Testis (tissue), 2 donors: ENCODE measurements at regions not wholly inside any gene's neighbourhood (a gene's known extent, or its start where the extent isn't known, plus 50 kb on each side); places are given as distances from the start of the nearest gene placed in this dataset.

ENCODE experiments used
- DNase-seq: peaks from one replicate; pipeline ENCODE4 v3.0.0-alpha.2; 2019
- H3K27ac ChIP-seq, 2 donors: fragments of 200-600 bp; sonication (generic); one replicate each; pipeline ENCODE4 v1.5.1; 2019
- H3K27me3 ChIP-seq: fragments of 200-600 bp; sonication (generic); one replicate; pipeline ENCODE4 v1.5.1; 2019
- H3K36me3 ChIP-seq: fragments of 200-600 bp; sonication (generic); one replicate; pipeline ENCODE4 v1.5.1; 2017; ENCODE audit warnings: low read depth; ENCODE audit errors: missing control alignments
- H3K4me1 ChIP-seq: fragments of 200-600 bp; sonication (generic); one replicate; pipeline ENCODE4 v1.5.1; 2019
- H3K4me3 ChIP-seq, 2 donors: fragments of 200-600 bp; sonication (generic); one replicate each; pipeline ENCODE4 v1.5.1; 2017 to 2019
- H3K9me3 ChIP-seq: fragments of 200-600 bp; sonication (generic); one replicate; pipeline ENCODE4 v1.5.1; 2017
- POLR2A ChIP-seq: fragments of 450-650 bp; IDR thresholded peaks from one replicate; pipeline ENCODE4 v1.6.1; 2017; ENCODE audit warnings: antibody characterized with exemption, mild to moderate bottlenecking, moderate library complexity
- WGBS, 2 donors: methylation state at CpG; one replicate each; pipeline ENCODE4 v1.1.5; 2018; 5-methylcytosine and 5-hydroxymethylcytosine counted together
- intact Hi-C: fragments of 100-400 bp; cut with DNase I; formaldehyde crosslinking; loops from one replicate; pipeline ENCODE4 v1.15.1; 2023; ENCODE audit warnings: low total_unique reads
- TF ChIP-seq, protein P1 (sequence below), 3 experiments: fragments of 450-650 bp in 2 of 3; fragments of 200-600 bp in 1 of 3; sonication (generic) in 1 of 3; IDR thresholded peaks; one replicate each; pipeline ENCODE4 v1.5.1; 2016 to 2019; ENCODE audit warnings: antibody characterized with exemption in 3 of 3, mild to moderate bottlenecking in 2 of 3, moderate library complexity in 1 of 3

GRCh38 chr11:11178671-11179638 lies 174.1 kb downstream of the CSNK2A3 start:
- Histone ChIP-seq H3K9me3 (no peaks in the 10 kb centered on the region), H3K4me3 (no peak overlapping the region), H3K36me3 (no peaks in the 10 kb centered on the region), H3K27ac (no peak overlapping the region), H3K4me1 (no peaks in the 10 kb centered on the region), H3K27me3 (no peaks in the 10 kb centered on the region)
- WGBS, 2 donors, result 86 to 90% methylated on average over 2 to 3 of the region's 3 CpGs
- DNase-seq, result peak; percentile 62
- TF ChIP-seq, protein P1, sequence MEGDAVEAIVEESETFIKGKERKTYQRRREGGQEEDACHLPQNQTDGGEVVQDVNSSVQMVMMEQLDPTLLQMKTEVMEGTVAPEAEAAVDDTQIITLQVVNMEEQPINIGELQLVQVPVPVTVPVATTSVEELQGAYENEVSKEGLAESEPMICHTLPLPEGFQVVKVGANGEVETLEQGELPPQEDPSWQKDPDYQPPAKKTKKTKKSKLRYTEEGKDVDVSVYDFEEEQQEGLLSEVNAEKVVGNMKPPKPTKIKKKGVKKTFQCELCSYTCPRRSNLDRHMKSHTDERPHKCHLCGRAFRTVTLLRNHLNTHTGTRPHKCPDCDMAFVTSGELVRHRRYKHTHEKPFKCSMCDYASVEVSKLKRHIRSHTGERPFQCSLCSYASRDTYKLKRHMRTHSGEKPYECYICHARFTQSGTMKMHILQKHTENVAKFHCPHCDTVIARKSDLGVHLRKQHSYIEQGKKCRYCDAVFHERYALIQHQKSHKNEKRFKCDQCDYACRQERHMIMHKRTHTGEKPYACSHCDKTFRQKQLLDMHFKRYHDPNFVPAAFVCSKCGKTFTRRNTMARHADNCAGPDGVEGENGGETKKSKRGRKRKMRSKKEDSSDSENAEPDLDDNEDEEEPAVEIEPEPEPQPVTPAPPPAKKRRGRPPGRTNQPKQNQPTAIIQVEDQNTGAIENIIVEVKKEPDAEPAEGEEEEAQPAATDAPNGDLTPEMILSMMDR (IDR thresholded peaks at IDR 0.05), result no peak
- TF ChIP-seq POLR2A, result no peak
- intact Hi-C loops, result no loop called here

DNA sequence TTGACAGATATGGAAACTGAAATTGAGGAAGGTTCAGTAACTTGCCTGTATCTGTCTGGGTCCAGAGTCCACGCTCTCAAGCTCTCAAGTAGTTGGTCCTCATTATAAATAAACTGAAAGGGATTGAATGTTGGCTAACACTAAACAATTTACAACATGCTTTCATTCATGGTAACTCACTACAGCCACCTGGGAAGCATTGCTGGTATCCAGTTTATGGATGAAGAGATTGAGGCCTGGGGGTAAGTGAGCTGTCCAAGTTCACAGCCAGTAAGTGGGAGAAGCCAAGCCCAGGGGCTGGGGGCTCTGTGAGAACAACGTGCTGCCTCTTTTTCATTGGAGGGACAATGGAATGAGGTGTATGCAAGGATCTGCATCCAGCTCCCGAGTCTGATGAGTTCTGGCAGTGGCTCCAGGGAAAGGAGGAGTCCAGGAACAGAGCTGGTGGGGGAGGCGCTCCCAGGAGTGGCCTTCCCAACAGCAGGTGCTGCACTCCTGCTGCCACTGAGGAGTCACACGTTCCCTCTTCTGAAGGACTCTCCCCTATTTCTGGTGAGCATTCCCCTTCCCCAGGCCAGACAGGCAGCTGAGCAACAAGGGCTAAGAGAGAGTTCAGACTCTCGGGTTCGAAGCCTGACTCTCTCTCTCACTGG lies 175.8 kb downstream of the CSNK2A3 start:
- no peaks in the 10 kb centered on the region for H3K27me3 ChIP-seq
- no peak for DNase-seq
- H3K4me1 ChIP-seq, result no peaks in the 10 kb centered on the region
- H3K9me3 ChIP-seq, result no peaks in the 10 kb centered on the region
- TF ChIP-seq, protein P1 (IDR thresholded peaks at IDR 0.05), result no peak
- no peak for TF ChIP-seq POLR2A
- intact Hi-C loops, result no loop called here
- H3K27ac ChIP-seq, result no peak overlapping the region
- no peak overlapping the region for H3K4me3 ChIP-seq
- WGBS, 2 donors, result 66 to 78% methylated on average over 7 of the region's 7 CpGs
- no peaks in the 10 kb centered on the region for H3K36me3 ChIP-seq

DNA sequence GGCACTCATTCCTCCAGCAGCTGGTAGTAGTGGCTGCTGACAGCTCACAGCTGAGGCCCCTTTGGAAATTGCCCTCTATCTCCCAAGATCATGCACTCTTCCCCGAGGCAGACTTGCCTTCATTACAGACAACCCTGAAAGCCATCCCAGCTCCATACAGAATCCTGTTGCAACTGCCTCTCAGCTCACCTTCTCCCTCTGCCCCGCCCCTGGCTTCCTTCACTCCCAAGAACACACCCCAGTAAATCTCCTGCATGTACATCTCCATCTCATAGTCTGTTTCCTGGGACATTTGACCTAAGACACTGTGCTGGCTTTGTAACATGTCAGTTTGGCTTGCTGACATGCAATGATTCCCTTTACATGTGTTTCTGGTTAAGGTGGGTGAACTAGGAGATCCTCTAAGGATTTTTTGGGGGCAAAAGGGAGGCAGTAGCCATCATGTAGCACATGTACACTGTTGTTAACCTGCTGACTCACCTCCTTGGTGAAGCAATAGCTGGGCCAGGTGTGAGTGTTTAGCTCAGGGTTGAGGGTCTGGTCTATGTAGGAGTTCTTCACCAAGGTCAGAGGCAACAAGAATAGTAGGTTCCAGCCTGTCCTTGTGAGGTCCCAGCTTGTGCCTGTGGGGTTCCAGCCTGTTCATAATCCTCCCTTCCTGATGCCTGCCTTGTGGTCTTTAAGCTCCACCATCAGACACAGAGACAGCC lies 179.6 kb downstream of the CSNK2A3 start:
- intact Hi-C loops, result no loop called here
- no peak overlapping the region for H3K27ac ChIP-seq
- 89 to 96% methylated on average over 2 of the region's 2 CpGs for WGBS, 2 donors
- no peak overlapping the region for H3K4me3 ChIP-seq
- H3K27me3 ChIP-seq, result no peaks in the 10 kb centered on the region
- no peak for DNase-seq
- no peaks in the 10 kb centered on the region for H3K36me3 ChIP-seq
- no peaks in the 10 kb centered on the region for H3K4me1 ChIP-seq
- no peaks in the 10 kb centered on the region for H3K9me3 ChIP-seq
- TF ChIP-seq, protein P1 (IDR thresholded peaks at IDR 0.05), result no peak
- TF ChIP-seq POLR2A, result no peak

DNA sequence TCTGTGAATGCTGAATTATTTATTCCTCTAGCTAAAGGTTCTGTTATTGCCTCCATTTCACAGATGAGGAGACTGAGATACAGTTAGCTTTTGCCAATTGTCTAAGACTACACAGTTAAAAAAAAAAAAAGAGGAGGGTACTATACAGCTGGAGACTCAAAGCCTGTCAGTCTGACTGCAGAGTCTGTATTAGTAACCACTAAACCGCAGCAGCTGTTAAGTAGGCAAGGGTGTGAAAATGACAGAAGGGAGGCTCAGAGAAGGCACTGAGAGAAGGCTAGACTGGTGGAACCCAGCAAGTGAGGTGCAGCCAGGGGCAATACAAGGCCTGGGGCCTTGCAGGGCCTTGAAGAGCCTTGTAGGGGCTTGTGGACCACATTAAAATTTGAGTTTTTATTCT lies 181.2 kb downstream of the CSNK2A3 start:
- TF ChIP-seq, protein P1 (IDR thresholded peaks at IDR 0.05), result no peak
- TF ChIP-seq POLR2A, result no peak
- Histone ChIP-seq H3K4me1 (no peaks in the 10 kb centered on the region), H3K36me3 (no peaks in the 10 kb centered on the region), H3K4me3 (no peak overlapping the region), H3K9me3 (no peaks in the 10 kb centered on the region), H3K27me3 (no peaks in the 10 kb centered on the region), H3K27ac (no peak overlapping the region)
- intact Hi-C loops, result no loop called here
- no peak for DNase-seq
- WGBS, 2 donors, result 91 to 96% methylated on average over 1 of the region's 1 CpG
